ENCODE measurements at regions not wholly inside any gene's neighbourhood (a gene's known extent, or its start where the extent isn't known, plus 50 kb on each side); places are given as distances from the start of the nearest gene placed in this dataset.
"Not testable (repeated sequence)": the region's sequence is repeated elsewhere in the genome, so short reads cannot be mapped to it uniquely, and the experiment has no call there.

DNA sequence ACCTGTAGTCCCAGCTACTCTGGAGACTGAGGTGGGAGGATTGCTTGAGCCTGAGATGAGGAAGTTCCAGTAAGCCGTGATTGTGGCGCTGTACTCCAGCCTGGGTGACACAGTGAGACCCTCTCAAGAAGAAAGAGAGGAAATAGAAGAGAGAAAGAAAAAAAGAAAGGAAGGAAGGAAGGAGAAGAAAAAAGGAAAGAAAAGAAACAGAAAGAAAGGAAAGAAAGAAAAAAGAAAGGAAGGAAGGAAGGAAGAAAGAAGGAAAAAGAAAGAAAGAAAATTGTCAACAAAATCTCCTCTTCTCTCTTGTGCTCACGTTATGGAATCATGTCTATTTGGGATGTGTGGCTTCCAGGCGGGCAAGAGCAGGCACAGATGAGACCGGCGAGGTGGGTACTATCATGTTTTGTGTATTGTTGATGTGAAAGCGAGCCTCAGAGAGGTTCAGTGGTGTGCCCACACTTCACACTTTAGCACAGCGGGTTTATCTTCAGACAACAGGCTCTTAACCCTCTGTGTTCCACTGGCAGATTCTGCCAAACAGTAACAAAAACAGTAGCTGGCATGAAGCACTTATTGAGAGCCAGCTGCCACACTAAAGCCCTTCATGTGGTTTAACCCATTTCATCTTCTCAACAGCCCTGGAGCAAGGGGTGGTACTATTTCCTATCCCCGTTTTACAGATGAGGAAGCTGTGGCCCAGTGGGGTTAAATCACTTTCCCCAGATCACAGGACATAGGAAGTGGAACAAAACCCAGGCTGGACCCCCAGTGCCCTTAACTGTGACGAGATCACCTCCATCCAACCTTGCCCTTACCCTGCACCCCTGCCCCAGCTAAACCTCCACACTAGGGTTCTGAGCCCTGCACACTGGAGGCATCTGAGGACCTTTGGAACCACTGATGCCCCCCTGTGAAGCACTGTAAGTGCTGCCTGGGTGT, 94.7 kb upstream of the TARDBP start:
- no peak for DNase-seq (ENCODE audit: low read depth)
- H3K36me3 ChIP-seq (ENCODE audit: control insufficient read depth, insufficient read depth, low read length) = no peaks in the 10 kb centered on the region
- POLR2A ChIA-PET = no interaction called here
- peaks cover 4% of the 10 kb centered on the region for H3K27me3 ChIP-seq (ENCODE audit: control insufficient read depth, insufficient read depth, low read length)
- TF ChIP-seq, protein P1, sequence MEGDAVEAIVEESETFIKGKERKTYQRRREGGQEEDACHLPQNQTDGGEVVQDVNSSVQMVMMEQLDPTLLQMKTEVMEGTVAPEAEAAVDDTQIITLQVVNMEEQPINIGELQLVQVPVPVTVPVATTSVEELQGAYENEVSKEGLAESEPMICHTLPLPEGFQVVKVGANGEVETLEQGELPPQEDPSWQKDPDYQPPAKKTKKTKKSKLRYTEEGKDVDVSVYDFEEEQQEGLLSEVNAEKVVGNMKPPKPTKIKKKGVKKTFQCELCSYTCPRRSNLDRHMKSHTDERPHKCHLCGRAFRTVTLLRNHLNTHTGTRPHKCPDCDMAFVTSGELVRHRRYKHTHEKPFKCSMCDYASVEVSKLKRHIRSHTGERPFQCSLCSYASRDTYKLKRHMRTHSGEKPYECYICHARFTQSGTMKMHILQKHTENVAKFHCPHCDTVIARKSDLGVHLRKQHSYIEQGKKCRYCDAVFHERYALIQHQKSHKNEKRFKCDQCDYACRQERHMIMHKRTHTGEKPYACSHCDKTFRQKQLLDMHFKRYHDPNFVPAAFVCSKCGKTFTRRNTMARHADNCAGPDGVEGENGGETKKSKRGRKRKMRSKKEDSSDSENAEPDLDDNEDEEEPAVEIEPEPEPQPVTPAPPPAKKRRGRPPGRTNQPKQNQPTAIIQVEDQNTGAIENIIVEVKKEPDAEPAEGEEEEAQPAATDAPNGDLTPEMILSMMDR (IDR thresholded peaks at IDR 0.05; ENCODE audit: insufficient read depth, low read depth, low read length) = no peak
- CTCF ChIA-PET = interaction anchor here (1.4 kb wide), 1 partner anchor 423 kb away, joined by 3 read pairs; no protein-coding TSS in a partner anchor
- no peak overlapping the region for H3K4me3 ChIP-seq (ENCODE audit: low read depth, low read length)

DNA sequence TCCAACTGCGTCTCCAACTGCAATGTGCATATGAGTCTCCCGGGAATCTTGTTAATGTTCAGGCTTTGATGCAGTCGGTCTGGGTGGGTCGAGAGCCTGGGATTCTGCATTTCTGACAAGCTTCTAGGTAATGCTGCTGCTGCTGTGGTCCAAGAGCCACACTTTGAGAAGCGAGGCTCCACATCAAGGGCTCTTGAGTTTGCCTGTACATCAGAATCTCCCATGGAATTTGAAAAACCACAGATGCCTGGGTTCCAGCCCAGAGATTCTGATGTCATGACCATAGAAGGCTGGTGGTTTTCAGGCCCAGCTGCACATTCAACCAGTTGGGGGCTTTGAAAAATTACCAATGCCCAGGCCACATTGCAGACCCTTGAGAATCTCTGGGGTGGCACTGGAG, 93.9 kb upstream of the TARDBP start:
- Histone ChIP-seq H3K27me3 (ENCODE audit: control insufficient read depth, insufficient read depth, low read length) (peaks cover 4% of the 10 kb centered on the region), H3K36me3 (ENCODE audit: control insufficient read depth, insufficient read depth, low read length) (no peaks in the 10 kb centered on the region), H3K4me3 (ENCODE audit: low read depth, low read length) (no peak overlapping the region)
- CTCF ChIA-PET = interaction anchor here (1.4 kb wide), 1 partner anchor 424 kb away, joined by 3 read pairs; no protein-coding TSS in a partner anchor
- DNase-seq (ENCODE audit: low read depth) = no peak
- POLR2A ChIA-PET = no interaction called here
- TF ChIP-seq, protein P1 (IDR thresholded peaks at IDR 0.05; ENCODE audit: insufficient read depth, low read depth, low read length) = no peak

DNA sequence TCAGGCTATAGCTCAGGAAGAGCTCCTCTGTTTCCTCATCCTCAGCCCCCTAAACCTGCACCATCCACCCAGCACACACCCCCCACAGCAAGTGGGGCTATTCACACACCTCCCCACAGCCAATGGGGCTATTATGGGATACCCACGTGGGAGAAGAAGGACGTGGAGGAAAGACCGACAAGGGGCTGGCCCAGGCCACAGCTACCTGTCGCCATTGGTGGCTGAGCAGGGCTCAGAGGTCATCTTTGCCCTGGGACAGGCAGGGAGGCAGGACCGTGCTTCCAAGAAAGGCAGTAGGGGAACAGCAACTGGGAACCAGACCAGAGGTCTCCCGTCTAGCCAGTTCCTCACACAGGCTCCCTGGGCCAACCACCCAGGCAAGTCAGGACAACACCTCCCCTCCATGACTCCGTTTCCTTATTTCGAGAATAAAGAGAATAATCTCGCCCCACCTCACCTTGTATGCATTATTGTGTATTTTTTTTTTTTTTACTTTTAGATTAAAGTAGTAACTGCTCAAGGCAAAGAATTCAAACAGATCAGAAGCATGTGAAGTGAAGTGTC, 92.3 kb upstream of the TARDBP start:
- no peak for DNase-seq (ENCODE audit: low read depth)
- CTCF ChIA-PET = no interaction called here
- TF ChIP-seq, protein P1 (IDR thresholded peaks at IDR 0.05; ENCODE audit: insufficient read depth, low read depth, low read length) = no peak

DNA sequence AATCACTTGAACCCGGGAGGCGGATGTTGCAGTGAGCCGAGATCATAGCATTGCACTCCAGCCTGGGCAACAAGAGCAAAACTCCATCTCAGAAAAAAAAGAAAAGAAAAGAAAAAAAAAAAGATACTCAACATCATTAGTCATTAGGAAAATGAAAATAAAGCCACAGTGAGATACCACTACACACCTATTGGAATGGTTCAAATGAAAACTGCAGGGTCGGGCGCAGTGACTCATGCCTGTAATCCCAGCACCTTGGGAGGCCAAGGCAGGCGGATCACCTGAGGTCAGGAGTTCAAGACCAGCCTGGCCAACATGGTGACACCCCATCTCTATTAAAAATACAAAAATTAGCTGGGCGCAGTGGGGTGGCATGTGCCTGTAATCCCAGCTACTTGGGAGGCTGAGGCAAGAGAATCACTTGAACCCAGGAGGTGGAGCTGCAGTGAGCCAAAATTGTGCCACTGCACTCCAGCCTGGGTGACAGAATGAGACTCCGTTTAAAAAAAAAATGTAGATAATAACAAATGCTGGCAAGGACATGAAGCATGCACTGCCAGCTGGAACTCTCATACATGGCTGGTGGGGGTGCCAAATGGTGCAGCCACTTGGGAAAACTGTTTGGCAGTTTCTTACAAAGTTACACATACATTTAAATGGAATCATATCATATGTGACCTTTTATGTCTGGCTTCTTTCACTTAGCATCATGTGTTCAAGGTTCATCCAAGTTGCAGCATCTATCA, 90.0 kb upstream of the TARDBP start:
- POLR2A ChIA-PET; H3K36me3 ChIP-seq (ENCODE audit: control insufficient read depth, insufficient read depth, low read length); H3K4me3 ChIP-seq (ENCODE audit: low read depth, low read length); DNase-seq (ENCODE audit: low read depth); H3K27me3 ChIP-seq (ENCODE audit: control insufficient read depth, insufficient read depth, low read length): not testable (repeated sequence)
- CTCF ChIA-PET = interaction anchor here (1.2 kb wide), 1 partner anchor 12 kb away, joined by 3 read pairs; no protein-coding TSS in a partner anchor

More for the DNA sequence above, 92.3 kb upstream of the TARDBP start:
- Histone ChIP-seq H3K36me3 (ENCODE audit: control insufficient read depth, insufficient read depth, low read length) (no peaks in the 10 kb centered on the region), H3K4me3 (ENCODE audit: low read depth, low read length) (no peak overlapping the region), H3K27me3 (ENCODE audit: control insufficient read depth, insufficient read depth, low read length) (peaks cover 3% of the 10 kb centered on the region)
- POLR2A ChIA-PET = no interaction called here

DNA sequence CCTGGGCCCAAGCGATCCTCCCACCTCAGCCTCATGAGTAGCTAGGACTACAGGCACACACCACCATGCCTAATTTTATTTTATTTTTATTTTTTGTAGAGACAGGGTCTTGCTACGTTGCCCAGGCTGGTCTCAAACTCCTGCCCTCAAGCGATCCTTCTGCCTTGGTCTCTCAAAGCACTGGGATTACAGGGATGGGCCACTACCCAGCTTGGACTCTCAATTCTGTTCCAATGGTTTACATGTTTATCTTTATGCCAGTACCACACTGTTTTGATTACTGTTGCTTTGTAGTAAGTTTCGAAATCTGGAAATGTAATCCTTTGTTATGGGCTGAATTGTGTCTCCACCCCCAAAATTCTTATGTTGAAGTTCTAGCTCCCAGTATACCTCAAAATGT, 88.4 kb upstream of the TARDBP start:
- no peaks in the 10 kb centered on the region for H3K36me3 ChIP-seq (ENCODE audit: control insufficient read depth, insufficient read depth, low read length)
- TF ChIP-seq, protein P1 (IDR thresholded peaks at IDR 0.05; ENCODE audit: insufficient read depth, low read depth, low read length) = no peak
- no peak overlapping the region for H3K4me3 ChIP-seq (ENCODE audit: low read depth, low read length)
- H3K27me3 ChIP-seq (ENCODE audit: control insufficient read depth, insufficient read depth, low read length) = peaks cover 1% of the 10 kb centered on the region
- DNase-seq (ENCODE audit: low read depth) = no peak
- ChIA-PET CTCF (no interaction called here), POLR2A (no interaction called here)

Measured in BJ (cell line).